Endothelial cell (in vitro differentiated cells): ENCODE measurements at regions not wholly inside any gene's neighbourhood (a gene's known extent, or its start where the extent isn't known, plus 50 kb on each side); places are given as distances from the start of the nearest gene placed in this dataset.

Experiments
- DNase-seq: peaks from one replicate; pipeline ENCODE4 v3.0.0; 2021; ENCODE audit warnings: low spot score
- H3K27ac Mint-ChIP-seq: one replicate; pipeline ENCODE4 v1.8.0; 2021; ENCODE audit warnings: mixed read lengths, inconsistent platforms; ENCODE audit not compliant: unreplicated experiment
- H3K27me3 Mint-ChIP-seq: one replicate; pipeline ENCODE4 v1.8.0; 2021; ENCODE audit warnings: mild to moderate bottlenecking, moderate library complexity, mixed read lengths, inconsistent platforms; ENCODE audit not compliant: unreplicated experiment
- H3K36me3 Mint-ChIP-seq: one replicate; pipeline ENCODE4 v1.8.0; 2021; ENCODE audit warnings: mild to moderate bottlenecking, low read depth, mixed read lengths, inconsistent platforms; ENCODE audit not compliant: unreplicated experiment
- H3K4me1 Mint-ChIP-seq: one replicate; pipeline ENCODE4 v1.8.0; 2021; ENCODE audit warnings: mild to moderate bottlenecking, mixed read lengths, inconsistent platforms; ENCODE audit not compliant: unreplicated experiment
- H3K4me3 Mint-ChIP-seq: one replicate; pipeline ENCODE4 v1.8.0; 2021; ENCODE audit warnings: mild to moderate bottlenecking, mixed read lengths, inconsistent platforms; ENCODE audit not compliant: unreplicated experiment
- H3K9me3 Mint-ChIP-seq: one replicate; pipeline ENCODE4 v1.8.0; 2021; ENCODE audit warnings: mixed read lengths, inconsistent platforms; ENCODE audit not compliant: unreplicated experiment
- TF ChIP-seq, protein P1 (sequence below): fragments of 200-600 bp; sonication (generic); IDR thresholded peaks from one replicate; pipeline ENCODE4 v1.5.0; 2021; ENCODE audit warnings: antibody characterized with exemption; ENCODE audit not compliant: unreplicated experiment

DNA sequence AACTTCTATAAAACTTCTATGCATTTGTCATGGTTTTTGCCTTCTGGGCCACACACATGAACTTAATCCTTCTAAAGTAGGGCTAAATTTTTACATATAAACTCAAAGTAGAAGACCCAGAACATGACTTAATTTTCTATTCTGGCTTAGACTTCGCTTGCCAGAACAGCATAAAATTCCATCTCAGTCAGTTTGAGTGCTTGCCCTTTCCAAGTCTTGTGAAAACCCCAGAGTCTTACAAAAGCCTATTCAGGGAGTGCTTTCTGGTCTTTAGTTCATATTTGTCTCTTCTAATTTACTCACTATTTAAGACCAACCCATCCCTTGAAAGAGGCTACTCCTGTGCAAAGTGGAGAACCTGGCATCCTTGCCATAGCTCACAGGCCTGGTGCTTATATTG, 201.6 kb upstream of the MEOX2 start:
- TF ChIP-seq, protein P1, sequence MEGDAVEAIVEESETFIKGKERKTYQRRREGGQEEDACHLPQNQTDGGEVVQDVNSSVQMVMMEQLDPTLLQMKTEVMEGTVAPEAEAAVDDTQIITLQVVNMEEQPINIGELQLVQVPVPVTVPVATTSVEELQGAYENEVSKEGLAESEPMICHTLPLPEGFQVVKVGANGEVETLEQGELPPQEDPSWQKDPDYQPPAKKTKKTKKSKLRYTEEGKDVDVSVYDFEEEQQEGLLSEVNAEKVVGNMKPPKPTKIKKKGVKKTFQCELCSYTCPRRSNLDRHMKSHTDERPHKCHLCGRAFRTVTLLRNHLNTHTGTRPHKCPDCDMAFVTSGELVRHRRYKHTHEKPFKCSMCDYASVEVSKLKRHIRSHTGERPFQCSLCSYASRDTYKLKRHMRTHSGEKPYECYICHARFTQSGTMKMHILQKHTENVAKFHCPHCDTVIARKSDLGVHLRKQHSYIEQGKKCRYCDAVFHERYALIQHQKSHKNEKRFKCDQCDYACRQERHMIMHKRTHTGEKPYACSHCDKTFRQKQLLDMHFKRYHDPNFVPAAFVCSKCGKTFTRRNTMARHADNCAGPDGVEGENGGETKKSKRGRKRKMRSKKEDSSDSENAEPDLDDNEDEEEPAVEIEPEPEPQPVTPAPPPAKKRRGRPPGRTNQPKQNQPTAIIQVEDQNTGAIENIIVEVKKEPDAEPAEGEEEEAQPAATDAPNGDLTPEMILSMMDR, result no peak
- Mint-ChIP-seq H3K27ac (no peak overlapping the region), H3K4me1 (peaks cover 6% of the 10 kb centered on the region), H3K36me3 (no peaks in the 10 kb centered on the region), H3K4me3 (no peak overlapping the region), H3K9me3 (no peaks in the 10 kb centered on the region), H3K27me3 (no peaks in the 10 kb centered on the region)
- no peak for DNase-seq

DNA sequence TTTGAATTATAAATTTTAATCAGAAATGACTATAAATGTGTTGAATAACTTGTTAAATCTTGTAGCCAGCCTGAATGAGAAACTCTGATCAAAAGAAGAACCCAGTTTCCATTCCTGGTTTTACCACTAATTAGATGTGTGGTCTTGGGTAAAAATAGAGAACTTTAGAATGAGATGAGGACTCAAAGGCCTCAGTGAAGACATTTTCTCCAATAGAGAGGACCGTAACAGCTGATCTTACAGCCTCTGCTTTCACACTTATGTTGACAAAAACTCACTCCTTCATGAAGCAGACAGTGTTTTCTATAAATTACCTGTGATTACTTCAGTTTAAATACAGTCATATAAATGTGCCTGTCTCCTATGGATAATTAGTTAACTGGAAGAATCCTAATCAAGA, 200.1 kb upstream of the MEOX2 start:
- DNase-seq, result no peak
- peaks cover 6% of the 10 kb centered on the region for H3K4me1 Mint-ChIP-seq
- no peaks in the 10 kb centered on the region for H3K27me3 Mint-ChIP-seq
- no peak overlapping the region for H3K4me3 Mint-ChIP-seq
- TF ChIP-seq, protein P1, result no peak
- no peak overlapping the region for H3K27ac Mint-ChIP-seq
- H3K36me3 Mint-ChIP-seq, result no peaks in the 10 kb centered on the region
- H3K9me3 Mint-ChIP-seq, result no peaks in the 10 kb centered on the region

DNA sequence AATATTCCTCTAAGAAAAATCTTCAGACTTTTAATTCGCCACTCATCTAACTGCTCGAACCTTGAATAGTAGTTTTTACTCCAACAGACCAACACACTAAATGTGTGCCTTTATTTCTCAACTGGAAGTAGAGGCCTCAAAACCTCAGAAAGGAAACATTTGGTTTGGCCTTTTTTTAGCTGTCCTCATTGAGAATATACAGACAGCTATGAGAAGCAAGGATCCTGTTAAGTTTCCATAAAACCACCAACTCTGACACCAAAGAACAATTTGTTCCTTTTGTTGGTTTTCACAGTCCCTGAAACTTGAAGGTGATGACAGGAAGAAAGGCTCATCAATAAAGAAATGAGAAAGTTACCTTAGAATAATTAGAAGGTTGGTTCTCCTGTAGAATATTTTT, 199.2 kb upstream of the MEOX2 start:
- H3K4me3 Mint-ChIP-seq, result no peak overlapping the region
- peaks cover 6% of the 10 kb centered on the region for H3K4me1 Mint-ChIP-seq
- no peaks in the 10 kb centered on the region for H3K27me3 Mint-ChIP-seq
- H3K36me3 Mint-ChIP-seq, result no peaks in the 10 kb centered on the region
- no peak for DNase-seq
- no peak overlapping the region for H3K27ac Mint-ChIP-seq
- no peaks in the 10 kb centered on the region for H3K9me3 Mint-ChIP-seq
- TF ChIP-seq, protein P1, result no peak

DNA sequence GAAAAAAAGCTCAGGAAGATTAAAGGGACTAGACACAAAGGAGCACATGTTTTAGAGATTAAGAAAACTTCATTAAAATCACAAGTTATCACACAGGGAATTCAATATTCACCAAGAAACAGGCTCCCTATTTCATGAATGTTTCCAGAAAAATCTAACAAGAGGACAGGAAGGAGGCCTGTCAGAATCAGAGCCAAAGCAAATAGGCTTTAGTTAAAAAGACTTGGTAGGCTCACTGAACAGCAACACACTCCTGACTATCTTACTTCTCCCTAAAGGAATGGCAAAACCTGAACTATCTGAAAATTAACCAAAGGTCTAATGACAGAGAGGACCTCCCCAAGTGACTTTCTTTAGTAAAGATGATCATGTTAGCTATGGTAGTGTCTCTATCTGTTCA, 188.3 kb upstream of the MEOX2 start:
- Mint-ChIP-seq H3K4me1 (no peaks in the 10 kb centered on the region), H3K9me3 (no peaks in the 10 kb centered on the region), H3K27ac (no peak overlapping the region), H3K4me3 (no peak overlapping the region), H3K36me3 (no peaks in the 10 kb centered on the region), H3K27me3 (no peaks in the 10 kb centered on the region)
- TF ChIP-seq, protein P1, result no peak
- DNase-seq, result no peak

DNA sequence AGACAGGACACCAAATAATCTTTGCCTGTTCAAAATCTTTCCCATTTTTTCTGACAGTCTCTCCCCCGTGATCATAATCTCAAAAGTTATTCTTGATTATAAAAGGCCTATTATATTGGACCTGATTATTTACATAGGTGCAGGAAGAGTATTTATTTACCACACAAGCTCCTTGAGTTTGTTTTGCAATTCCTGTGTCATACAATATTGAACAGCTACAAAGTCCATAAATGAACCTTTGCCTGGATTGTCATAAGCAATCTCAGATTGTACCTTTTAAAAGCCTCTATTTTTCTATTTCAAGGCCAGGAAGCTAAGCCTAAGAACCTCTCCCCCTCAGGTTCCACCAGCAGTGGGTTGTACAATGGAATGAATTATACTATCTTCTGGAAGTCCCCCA, 183.9 kb upstream of the MEOX2 start:
- Mint-ChIP-seq H3K9me3 (no peaks in the 10 kb centered on the region), H3K36me3 (no peaks in the 10 kb centered on the region), H3K4me3 (no peak overlapping the region), H3K27me3 (no peaks in the 10 kb centered on the region), H3K4me1 (no peaks in the 10 kb centered on the region), H3K27ac (no peak overlapping the region)
- DNase-seq, result no peak
- TF ChIP-seq, protein P1, result no peak
